ENCODE measurements at regions not wholly inside any gene's neighbourhood (a gene's known extent, or its start where the extent isn't known, plus 50 kb on each side); places are given as distances from the start of the nearest gene placed in this dataset.

- no peak for DNase-seq (ENCODE audit: extremely low spot score)
- ChIA-PET POLR2A (no interaction called here), CTCF (interaction anchor here (0.6 kb wide), 1 partner anchor 19 kb away, joined by 3 read pairs; no protein-coding TSS in a partner anchor)
- no peak for TF ChIP-seq CTCF (IDR thresholded peaks at IDR 0.05; ENCODE audit: control extremely low read depth, extremely low read depth, low read depth, missing control alignments)
Observed at GRCh38 chr7:10838228-10838627, 135.4 kb upstream of the PHF14 start.

- POLR2A ChIA-PET: no interaction called here
- CTCF ChIA-PET: no interaction called here
- TF ChIP-seq CTCF (IDR thresholded peaks at IDR 0.05; ENCODE audit: control extremely low read depth, extremely low read depth, low read depth, missing control alignments): no peak
- no peak for DNase-seq (ENCODE audit: extremely low spot score)
Observed at GRCh38 chr7:10845225-10845624, 128.4 kb upstream of the PHF14 start.

- POLR2A ChIA-PET: no interaction called here
- CTCF ChIA-PET: interaction anchor here (1.0 to 1.1 kb wide), 3 partner anchors 13 to 33 kb away, joined by 3 read pairs; no protein-coding TSS in a partner anchor
- no peak for DNase-seq (ENCODE audit: extremely low spot score)
- TF ChIP-seq CTCF (IDR thresholded peaks at IDR 0.05; ENCODE audit: control extremely low read depth, extremely low read depth, low read depth, missing control alignments): no peak
Observed at GRCh38 chr7:10855583-10855982, 118.1 kb upstream of the PHF14 start.

- DNase-seq (ENCODE audit: extremely low spot score): no peak
- POLR2A ChIA-PET: interaction anchor here (0.6 kb wide), 1 partner anchor 19 kb away, joined by 3 read pairs; no protein-coding TSS in a partner anchor
- CTCF ChIA-PET: no interaction called here
- no peak for TF ChIP-seq CTCF (IDR thresholded peaks at IDR 0.05; ENCODE audit: control extremely low read depth, extremely low read depth, low read depth, missing control alignments)
Observed at GRCh38 chr7:10860516-10860915, 113.2 kb upstream of the PHF14 start.

- no peak for DNase-seq (ENCODE audit: extremely low spot score)
- no peak for TF ChIP-seq CTCF (IDR thresholded peaks at IDR 0.05; ENCODE audit: control extremely low read depth, extremely low read depth, low read depth, missing control alignments)
- CTCF ChIA-PET: interaction anchor here (0.7 to 1.2 kb wide), 2 partner anchors 9 to 22 kb away, joined by 3 read pairs; no protein-coding TSS in a partner anchor
- POLR2A ChIA-PET: no interaction called here
Observed at GRCh38 chr7:10863476-10863875, 110.2 kb upstream of the PHF14 start.

GRCh38 chr7:10874666-10875065, 99.0 kb upstream of the PHF14 start:
- POLR2A ChIA-PET: no interaction called here
- CTCF ChIA-PET: interaction anchor here (1.6 kb wide), 1 partner anchor 9 kb away, joined by 4 read pairs; no protein-coding TSS in a partner anchor
- DNase-seq (ENCODE audit: extremely low spot score): no peak
- no peak for TF ChIP-seq CTCF (IDR thresholded peaks at IDR 0.05; ENCODE audit: control extremely low read depth, extremely low read depth, low read depth, missing control alignments)
